Muscle layer of colon (tissue), 2 donors: ENCODE measurements at regions not wholly inside any gene's neighbourhood (a gene's known extent, or its start where the extent isn't known, plus 50 kb on each side); places are given as distances from the start of the nearest gene placed in this dataset.
"Not testable (repeated sequence)": the region's sequence is repeated elsewhere in the genome, so short reads cannot be mapped to it uniquely, and the experiment has no call there.

Experiments
- H3K27ac ChIP-seq: one replicate; pipeline ENCODE4 v1.7.0; 2013; ENCODE audit warnings: low read depth, mild to moderate bottlenecking, low read length, moderate library complexity
- H3K27me3 ChIP-seq, 2 donors: one replicate each; pipeline ENCODE4 v1.7.0; 2013; ENCODE audit warnings: low read length in 2 of 2, mild to moderate bottlenecking in 2 of 2; ENCODE audit not compliant: insufficient read depth in 2 of 2, control insufficient read depth in 1 of 2
- H3K36me3 ChIP-seq: one replicate; pipeline ENCODE4 v1.7.0; 2013; ENCODE audit warnings: mild to moderate bottlenecking, low read length; ENCODE audit not compliant: insufficient read depth
- H3K4me1 ChIP-seq: one replicate; pipeline ENCODE4 v1.7.0; 2013; ENCODE audit warnings: mild to moderate bottlenecking, low read length; ENCODE audit not compliant: insufficient read depth
- H3K4me3 ChIP-seq, 2 donors: one replicate each; pipeline ENCODE4 v1.7.0; 2013; ENCODE audit warnings: low read length in 2 of 2, low read depth in 1 of 2, mild to moderate bottlenecking in 1 of 2, moderate library complexity in 1 of 2
- H3K9ac ChIP-seq: one replicate; pipeline ENCODE4 v1.7.0; 2013; ENCODE audit warnings: low read length
- H3K9me3 ChIP-seq: one replicate; pipeline ENCODE4 v1.7.0; 2013; ENCODE audit warnings: mild to moderate bottlenecking, low read length
- donor health status: abdominal sarcoma.
- donor health status: Adenocarcinoma of cecum.

DNA sequence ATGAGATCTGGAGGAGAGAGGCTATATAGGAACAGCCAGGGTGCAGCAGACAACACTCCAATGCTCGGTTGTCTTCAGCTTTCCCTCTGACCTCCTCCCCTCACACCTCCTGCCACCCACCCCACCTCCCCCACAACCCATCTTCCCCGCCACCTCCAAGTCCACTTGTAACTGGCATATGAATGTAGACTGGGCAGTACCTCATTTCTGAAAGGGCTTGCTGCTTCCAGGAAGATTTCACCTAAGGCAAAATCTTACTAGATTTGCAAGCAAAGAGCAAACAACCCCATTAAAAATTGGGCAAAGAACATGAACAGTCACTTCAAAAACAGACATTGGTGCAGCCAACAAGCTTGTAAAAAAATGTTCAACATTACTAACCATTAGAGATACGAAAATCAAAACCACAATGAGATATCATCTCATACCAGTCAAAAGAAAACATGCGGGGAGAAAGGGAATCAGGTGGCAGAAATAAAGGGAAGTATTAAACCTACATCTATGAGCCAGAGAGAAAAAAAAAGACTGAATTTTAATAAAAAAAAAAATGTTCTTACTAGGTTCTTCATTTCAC lies 164.6 kb upstream of the C1GALT1 start:
- Histone ChIP-seq H3K4me3 (no peak overlapping the region), H3K4me1 (no peaks in the 10 kb centered on the region), H3K27ac (no peak overlapping the region), H3K27me3 (no peaks in the 10 kb centered on the region), H3K36me3 (no peaks in the 10 kb centered on the region), H3K9me3 (no peaks in the 10 kb centered on the region), H3K9ac (no peak overlapping the region)

DNA sequence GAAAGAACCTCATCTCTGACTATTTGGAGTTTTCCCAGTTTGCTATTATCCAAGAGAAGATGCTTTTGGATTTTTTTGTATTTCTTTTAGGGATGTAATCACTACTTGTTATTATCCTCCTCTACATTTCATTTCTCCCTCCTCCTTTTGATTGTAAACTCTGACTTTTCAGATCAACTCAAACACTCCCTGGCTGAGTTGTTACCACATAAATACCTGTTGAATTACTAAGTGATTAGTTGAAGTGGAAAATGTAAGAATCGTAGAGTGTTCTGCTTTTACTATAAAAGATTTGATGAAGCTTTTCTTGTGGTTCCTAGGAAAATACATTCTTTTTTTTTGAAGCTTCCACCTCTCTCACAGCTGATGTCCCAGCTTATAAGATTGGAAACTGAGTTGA lies 164.1 kb upstream of the C1GALT1 start:
- Histone ChIP-seq H3K4me3 (no peak overlapping the region), H3K27me3 (no peaks in the 10 kb centered on the region), H3K4me1 (no peaks in the 10 kb centered on the region), H3K36me3 (no peaks in the 10 kb centered on the region), H3K9ac (no peak overlapping the region), H3K9me3 (no peaks in the 10 kb centered on the region), H3K27ac (no peak overlapping the region)

- H3K27ac ChIP-seq, result no peak overlapping the region
- H3K27me3 ChIP-seq, result no peaks in the 10 kb centered on the region
- no peak overlapping the region for H3K4me3 ChIP-seq
- H3K9me3 ChIP-seq, result no peaks in the 10 kb centered on the region
- no peaks in the 10 kb centered on the region for H3K36me3 ChIP-seq
- no peak overlapping the region for H3K9ac ChIP-seq
- no peaks in the 10 kb centered on the region for H3K4me1 ChIP-seq
Observed at GRCh38 chr7:7032221-7032620, 150.1 kb upstream of the C1GALT1 start.

DNA sequence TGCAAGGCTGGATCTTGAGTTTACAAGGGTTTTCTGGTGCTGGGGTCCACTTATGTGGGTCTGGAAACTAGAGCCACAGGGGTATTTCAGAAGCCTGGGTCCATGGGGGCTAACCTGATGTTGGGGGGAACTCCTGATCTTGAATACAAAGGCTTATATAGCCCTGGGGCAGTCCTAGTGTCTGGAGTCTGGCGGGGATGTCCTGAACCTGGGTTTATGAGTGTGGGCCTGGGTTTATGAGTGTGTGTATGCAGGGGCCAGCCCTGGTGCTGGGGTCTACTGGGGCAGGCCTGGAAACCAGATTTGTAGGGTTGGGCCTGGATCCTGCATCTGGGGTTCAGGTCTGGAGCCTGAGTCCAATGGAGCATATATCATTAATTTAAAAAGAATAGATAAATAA lies 146.5 kb upstream of the C1GALT1 start:
- no peak overlapping the region for H3K4me3 ChIP-seq

DNA sequence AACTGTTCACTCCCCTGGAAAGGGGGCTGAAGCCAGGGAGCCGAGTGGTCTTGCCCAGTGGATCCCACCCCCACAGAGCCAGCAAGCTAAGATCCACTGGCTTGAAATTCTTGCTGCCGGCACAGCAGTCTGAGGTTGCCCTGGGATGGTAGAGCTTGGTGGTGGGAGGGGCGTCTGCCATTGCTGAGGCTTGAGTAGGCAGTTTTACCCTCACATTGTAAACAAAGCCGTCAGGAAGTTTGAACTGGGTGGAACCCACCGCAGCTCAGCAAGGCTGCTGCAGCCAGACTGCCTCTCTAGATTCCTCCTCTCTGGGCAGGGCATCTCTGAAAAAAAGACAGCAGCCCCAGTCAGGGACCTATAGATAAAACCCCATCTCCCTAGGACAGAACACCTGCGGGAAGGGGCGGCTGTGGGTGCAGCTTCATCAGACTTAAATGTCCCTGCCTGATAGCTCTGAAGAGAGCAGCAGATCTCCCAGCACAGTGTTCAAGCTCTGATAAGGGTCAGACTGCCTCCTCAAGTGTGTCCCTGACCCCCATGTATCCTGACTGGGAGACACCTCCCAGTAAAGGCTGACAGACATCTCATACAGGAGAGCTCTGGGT lies 140.0 kb upstream of the C1GALT1 start:
- not testable (repeated sequence) for H3K27me3 ChIP-seq, H3K9ac ChIP-seq, H3K9me3 ChIP-seq, H3K36me3 ChIP-seq, H3K27ac ChIP-seq, H3K4me1 ChIP-seq, H3K4me3 ChIP-seq

More for the DNA sequence above, 146.5 kb upstream of the C1GALT1 start:
- Histone ChIP-seq H3K27ac (no peak overlapping the region), H3K4me1 (no peaks in the 10 kb centered on the region), H3K27me3 (no peaks in the 10 kb centered on the region), H3K36me3 (no peaks in the 10 kb centered on the region), H3K9ac (no peak overlapping the region), H3K9me3 (no peaks in the 10 kb centered on the region)

GRCh38 chr7:7044806-7045205 lies 137.5 kb upstream of the C1GALT1 start:
- H3K27me3 ChIP-seq, result no peaks in the 10 kb centered on the region

GRCh38 chr7:7048213-7048612 lies 134.1 kb upstream of the C1GALT1 start:
- Histone ChIP-seq H3K9ac (no peak overlapping the region), H3K36me3 (no peaks in the 10 kb centered on the region), H3K27ac (no peak overlapping the region), H3K27me3 (no peaks in the 10 kb centered on the region), H3K9me3 (no peaks in the 10 kb centered on the region), H3K4me3 (no peak overlapping the region), H3K4me1 (no peaks in the 10 kb centered on the region)

More at GRCh38 chr7:7044806-7045205, 137.5 kb upstream of the C1GALT1 start:
- Histone ChIP-seq H3K9me3 (no peaks in the 10 kb centered on the region), H3K27ac (no peak overlapping the region), H3K36me3 (no peaks in the 10 kb centered on the region), H3K4me1 (no peaks in the 10 kb centered on the region), H3K9ac (no peak overlapping the region), H3K4me3 (no peak overlapping the region)

DNA sequence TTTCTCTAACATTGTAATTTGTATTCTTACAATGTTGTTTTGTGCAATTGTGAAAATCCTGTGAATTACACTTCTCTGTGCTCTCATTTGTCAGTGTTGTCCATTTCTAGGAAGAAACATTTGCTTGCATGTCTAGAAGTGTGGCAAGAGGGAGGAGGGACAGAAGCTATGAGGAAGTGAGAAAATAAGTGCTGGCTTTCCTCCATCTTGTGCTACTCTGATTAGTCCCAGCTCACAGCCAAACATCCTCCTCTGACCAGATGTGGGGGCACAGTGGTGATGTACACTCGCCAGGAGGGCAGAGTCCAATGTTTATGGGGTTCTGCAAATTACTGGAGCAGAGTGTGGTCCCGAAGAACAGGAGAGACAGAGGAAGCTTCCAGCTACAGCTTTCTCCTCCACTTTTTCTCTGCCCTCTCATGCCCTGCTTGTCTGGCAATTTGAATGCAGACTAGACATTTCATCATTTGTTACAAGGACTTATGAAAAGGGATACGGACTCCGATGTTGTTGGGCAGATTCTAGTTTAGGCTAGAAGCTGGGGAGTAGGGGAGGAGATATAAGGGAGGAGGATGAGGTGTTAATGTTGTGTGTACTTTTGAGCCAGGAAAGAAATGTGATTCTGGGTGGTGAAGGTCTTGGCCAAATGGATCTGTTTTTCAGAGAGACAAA lies 131.0 kb upstream of the C1GALT1 start:
- Histone ChIP-seq H3K27me3 (no peaks in the 10 kb centered on the region), H3K9ac (no peak overlapping the region), H3K36me3 (no peaks in the 10 kb centered on the region), H3K4me1 (no peaks in the 10 kb centered on the region), H3K9me3 (no peaks in the 10 kb centered on the region), H3K4me3 (no peak overlapping the region), H3K27ac (no peak overlapping the region)

DNA sequence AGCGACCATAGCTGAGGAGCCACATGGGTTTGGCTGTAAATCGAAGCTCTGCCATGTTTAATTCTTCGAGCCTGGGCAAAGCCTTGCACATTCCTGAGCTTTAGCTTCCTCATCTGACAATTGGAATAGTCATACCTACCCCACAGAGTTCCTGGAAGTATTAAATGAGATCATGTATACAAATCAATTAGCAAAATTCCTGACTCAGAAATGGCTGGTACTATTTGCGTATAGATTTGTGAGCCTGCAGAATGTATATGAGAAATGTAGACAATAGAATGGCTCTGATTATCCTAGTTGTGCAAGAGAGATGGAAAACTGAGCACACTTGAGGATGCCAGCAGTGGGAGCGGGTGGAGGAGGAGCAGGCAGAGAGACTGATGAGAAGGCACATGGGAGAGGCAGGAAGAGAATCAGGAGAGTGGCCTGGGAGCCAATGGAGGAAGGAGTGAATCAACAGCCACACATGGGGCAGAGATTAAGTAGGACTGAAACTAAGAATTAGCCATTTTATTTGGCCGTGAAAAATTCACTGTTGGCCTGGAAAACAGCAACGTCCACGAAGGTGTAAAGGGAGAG lies 128.0 kb upstream of the C1GALT1 start:
- Histone ChIP-seq H3K4me1 (no peaks in the 10 kb centered on the region), H3K27ac (no peak overlapping the region), H3K36me3 (no peaks in the 10 kb centered on the region), H3K9ac (no peak overlapping the region), H3K27me3 (no peaks in the 10 kb centered on the region), H3K4me3 (no peak overlapping the region), H3K9me3 (no peaks in the 10 kb centered on the region)

DNA sequence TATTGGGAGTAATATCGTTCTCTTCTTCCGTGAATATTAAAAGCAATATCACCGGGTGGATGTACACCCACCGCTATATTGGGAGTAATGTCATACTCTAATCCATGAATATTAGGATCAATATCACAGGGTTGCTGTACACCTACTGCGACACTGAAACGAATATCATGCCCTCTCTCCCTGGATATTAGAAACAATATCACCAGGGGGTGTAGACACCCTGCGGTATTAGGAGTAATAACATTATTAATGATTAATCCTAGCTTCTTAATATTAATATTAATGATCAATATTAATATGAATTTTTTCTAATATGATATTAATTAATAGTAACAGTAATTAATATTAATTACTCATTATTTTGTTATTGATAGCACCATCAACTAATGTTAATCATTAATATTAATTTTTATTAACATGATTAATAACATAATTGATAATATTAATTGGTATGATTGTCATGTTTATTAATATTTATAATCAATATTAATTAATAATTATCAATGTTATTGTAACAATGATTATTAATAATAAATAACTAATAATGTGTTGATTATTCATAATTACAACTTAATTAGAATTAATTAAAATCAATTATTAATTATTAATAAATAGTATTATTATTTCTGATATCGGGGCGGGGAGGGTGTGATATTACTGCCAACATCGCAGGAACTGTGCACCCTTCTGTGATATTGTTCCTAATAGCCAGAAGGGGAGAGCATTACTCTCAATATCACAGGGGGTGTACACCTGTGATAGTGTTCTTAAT lies 121.3 kb upstream of the C1GALT1 start:
- Histone ChIP-seq H3K27me3 (no peaks in the 10 kb centered on the region), H3K27ac (no peak overlapping the region), H3K9me3 (no peaks in the 10 kb centered on the region), H3K4me3 (no peak overlapping the region), H3K9ac (no peak overlapping the region), H3K4me1 (no peaks in the 10 kb centered on the region), H3K36me3 (no peaks in the 10 kb centered on the region)

- H3K27ac ChIP-seq, result no peak overlapping the region
- no peaks in the 10 kb centered on the region for H3K4me1 ChIP-seq
- no peaks in the 10 kb centered on the region for H3K9me3 ChIP-seq
- no peaks in the 10 kb centered on the region for H3K36me3 ChIP-seq
- no peaks in the 10 kb centered on the region for H3K27me3 ChIP-seq
- no peak overlapping the region for H3K4me3 ChIP-seq
- H3K9ac ChIP-seq, result no peak overlapping the region
Observed at GRCh38 chr7:7077945-7078344, 104.4 kb upstream of the C1GALT1 start.
